Left renal cortex interstitium (tissue), 4 donors: ENCODE measurements at regions not wholly inside any gene's neighbourhood (a gene's known extent, or its start where the extent isn't known, plus 50 kb on each side); places are given as distances from the start of the nearest gene placed in this dataset.
"Not testable (repeated sequence)": the region's sequence is repeated elsewhere in the genome, so short reads cannot be mapped to it uniquely, and the experiment has no call there.

Experiments used
- DNase-seq, 4 donors: peaks; one replicate each; pipeline ENCODE4 v3.0.0-alpha.2; 2013; ENCODE audit warnings: low read depth in 4 of 4, low spot score in 2 of 4, missing footprints in 1 of 4

DNA sequence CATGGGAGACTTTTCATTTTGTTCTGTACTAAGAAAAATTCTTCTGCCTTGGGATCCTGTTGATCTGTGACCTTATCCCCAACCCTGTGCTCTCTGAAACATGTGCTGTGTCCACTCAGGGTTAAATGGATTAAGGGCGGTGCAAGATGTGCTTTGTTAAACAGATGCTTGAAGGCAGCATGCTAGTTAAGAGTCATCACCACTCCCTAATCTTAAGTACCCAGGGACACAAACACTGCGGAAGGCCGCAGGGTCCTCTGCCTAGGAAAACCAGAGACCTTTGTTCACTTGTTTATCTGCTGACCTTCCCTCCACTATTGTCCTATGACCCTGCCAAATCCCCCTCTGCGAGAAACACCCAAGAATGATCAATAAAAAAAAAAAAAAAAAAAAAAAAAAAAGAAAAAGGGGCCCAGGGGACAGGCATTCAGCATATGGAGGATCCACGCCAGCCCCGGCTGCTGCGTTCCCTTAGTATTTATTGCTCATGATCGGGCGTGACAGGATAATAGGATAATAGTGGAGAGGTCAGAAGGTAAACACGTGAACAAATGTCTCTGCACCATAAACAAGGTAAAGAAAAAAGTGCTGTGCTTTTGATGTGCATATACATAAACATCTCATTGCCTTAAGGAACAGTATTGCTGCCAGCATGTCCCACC is 113.7 kb upstream of the ZNF92 start:
- not testable (repeated sequence) for DNase-seq

GRCh38 chr7:65254061-65254460 is 119.6 kb upstream of the ZNF92 start:
- DNase-seq: no peak

DNA sequence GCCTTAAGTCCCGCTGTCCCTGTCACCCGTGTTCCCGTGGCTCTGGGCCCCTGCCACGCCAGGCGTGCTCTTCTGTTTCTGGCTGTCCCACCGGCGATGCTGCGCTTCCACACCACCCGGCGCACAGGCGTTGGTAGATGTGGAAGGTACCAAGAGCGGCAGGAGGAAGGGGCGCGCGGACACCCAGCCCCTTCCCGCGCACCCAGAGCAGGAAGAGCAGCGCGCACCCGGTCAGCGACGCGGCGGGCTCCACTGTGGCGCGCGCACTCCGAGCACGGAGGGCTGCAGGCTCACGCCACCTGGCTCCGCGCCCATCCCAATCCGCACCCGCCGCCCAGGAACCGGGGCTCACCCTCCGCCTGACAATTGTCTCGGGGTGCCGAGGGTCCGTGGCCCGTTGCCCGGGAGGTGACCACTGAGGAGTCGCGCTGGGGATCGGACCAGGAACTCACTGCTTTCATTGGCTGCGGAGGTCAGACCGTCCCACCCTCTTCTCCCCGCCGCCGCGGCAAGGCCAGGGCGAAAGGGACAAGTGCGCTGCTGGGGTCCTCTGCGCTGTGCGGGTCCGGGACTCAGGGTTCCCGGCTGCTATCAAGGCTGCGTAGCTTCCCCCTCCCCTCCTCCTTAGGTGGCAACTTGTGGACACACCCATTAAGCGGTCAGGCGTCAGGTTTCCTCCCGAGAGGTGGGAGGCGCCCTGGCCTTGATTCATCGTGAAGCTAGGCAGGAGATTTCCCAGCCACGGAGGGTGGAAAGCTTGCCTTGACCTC is 121.6 kb upstream of the ZNF92 start:
- peak in 3 of 4 donors; percentile 47 to 63 (median 54) for DNase-seq

GRCh38 chr7:65250697-65251395 is 122.8 kb upstream of the ZNF92 start:
- no peak for DNase-seq

DNA sequence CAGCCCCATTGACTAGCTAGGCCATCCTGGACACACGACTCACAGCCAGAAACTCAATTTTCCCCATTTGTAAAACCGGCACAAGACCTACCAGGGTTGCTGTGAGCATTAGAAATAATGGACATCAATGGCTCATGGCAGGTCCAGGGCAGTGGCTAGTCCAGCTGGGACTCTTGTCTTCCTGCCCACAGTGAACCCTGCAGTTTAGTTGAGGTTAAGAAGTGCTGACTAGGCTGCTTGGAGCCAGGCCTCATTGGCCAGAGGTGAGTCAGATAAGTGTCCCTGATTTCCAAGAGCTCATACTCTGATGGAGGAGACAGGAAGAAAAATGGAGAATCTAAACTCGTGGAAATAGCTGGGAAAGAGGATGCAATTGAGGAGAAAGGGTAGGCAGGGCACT is 123.4 kb upstream of the ZNF92 start:
- no peak for DNase-seq

DNA sequence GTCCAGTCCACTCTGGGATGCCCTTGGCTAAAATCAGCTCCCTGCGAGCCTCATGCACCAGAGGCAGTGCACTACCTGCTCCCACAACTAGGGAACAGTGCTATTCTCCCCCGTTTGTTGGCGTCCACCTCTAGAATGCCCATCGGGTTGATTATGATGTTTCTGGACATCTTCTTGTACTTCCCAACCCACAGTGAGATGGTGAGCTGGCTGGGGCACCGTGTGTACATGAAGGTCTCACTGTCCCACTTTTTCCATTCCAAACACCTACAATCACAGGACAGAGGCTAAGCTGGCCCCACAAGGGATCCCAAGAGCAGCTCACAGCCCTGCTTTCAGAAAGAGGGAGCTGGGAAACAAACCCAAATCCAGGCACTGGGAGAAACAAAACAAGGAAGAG is 126.2 kb upstream of the ZNF92 start:
- DNase-seq: no peak

GRCh38 chr7:65239707-65240352 is 133.8 kb upstream of the ZNF92 start:
- DNase-seq: peak in 2 of 4 donors; percentile 34

GRCh38 chr7:65239324-65239706 is 134.3 kb upstream of the ZNF92 start:
- no peak for DNase-seq

GRCh38 chr7:65238785-65239184 is 134.9 kb upstream of the ZNF92 start:
- no peak for DNase-seq

GRCh38 chr7:65235586-65235985 is 138.1 kb upstream of the ZNF92 start:
- DNase-seq: no peak

- no peak for DNase-seq
These were observed 140.1 kb upstream of the ZNF92 start for GRCh38 chr7:65233409-65234034.

DNA sequence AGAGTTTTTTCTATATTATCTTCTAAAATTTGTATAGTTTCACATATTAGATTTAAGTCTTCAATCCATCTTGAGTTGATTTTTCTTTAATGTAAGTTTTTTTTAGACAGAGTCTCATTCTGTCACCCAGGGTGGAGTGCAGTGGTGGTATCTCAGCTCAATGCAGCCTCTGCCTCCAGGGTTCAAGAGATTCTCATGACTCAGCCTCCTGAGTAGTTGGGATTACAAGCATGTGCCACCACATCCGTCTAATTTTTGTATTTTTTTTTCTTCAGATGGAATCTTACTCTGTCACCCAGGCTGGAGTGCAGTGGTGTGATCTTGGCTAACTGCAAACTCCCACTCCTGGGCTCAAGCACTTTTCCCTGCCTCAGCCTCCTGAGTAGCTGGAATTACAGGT is 143.4 kb upstream of the ZNF92 start:
- no peak for DNase-seq

DNA sequence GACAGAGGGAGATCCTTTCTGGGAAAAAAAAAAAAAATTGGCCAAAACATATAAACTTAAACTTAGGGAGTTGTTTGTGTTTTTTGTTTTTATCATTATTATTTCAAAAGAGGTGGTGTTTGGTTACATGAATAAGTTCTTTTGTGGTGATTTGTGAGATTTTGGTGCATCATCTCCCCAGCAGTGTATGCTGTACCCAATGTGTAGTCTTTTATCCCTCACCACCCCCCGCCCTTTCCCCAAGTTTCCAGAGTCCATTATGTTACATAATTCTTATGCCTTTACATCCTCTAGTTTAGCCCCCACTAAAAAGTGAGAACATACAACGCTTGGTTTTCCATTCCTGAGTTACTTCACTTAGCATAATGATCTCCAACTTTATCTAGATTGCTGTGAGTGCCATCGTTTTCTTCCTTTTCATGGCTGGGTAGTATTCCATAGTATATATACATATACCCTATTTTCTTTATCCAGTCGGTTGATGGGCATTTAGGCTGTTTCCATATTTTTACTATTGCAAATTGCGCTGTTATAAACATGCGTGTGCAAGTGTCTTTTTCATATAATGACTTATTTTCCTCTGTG is 148.1 kb upstream of the ZNF92 start:
- no peak for DNase-seq

- DNase-seq: no peak
These were observed 151.0 kb upstream of the ZNF92 start for GRCh38 chr7:65222655-65223054.

- no peak for DNase-seq
These were observed 152.0 kb upstream of the ZNF92 start for GRCh38 chr7:65221683-65222082.

- DNase-seq: no peak
These were observed 154.0 kb upstream of the ZNF92 start for GRCh38 chr7:65219623-65220022.

DNA sequence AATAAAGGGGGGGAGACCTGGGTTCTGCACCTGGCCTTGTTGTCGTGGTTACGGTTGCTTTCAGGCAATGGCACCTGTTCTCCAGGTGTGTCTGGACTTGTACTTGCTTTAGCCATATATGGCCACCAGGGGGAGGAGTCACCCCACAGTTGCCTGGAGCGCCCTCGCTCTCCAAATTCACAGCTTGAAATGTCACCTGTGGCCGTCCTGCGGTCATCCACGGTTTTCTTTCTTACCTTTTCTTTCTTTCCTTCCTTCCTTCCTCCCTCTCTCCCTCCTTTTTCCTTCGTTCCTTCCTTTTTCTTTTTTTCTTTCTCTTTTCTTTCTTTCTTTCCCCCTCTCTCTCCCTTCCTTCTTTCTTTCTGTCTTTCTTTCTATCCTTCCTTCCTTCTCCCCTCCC is 157.2 kb upstream of the ZNF92 start:
- DNase-seq: peak in 2 of 4 donors; percentile 28 to 43

GRCh38 chr7:65213260-65213659 is 160.4 kb upstream of the ZNF92 start:
- DNase-seq: not testable (repeated sequence)

DNA sequence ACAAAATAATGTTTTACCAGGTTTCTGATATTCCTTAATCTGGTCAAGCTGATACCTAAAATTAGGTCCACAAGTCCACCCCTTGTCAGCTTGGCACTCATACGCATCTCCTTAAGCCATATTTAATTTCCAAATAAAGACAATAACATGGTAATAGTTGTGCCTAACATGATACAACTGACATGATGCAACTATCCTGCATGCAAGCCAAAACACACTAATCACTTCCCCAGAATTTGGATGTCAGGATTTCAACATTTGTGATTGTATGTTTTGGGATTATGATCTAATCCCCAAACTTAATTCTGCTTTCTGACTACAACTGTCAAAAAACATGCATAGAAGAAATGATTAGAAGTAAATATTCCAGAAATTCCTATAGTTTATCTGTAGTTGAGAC is 174.4 kb upstream of the ZNF92 start:
- DNase-seq: not testable (repeated sequence)

- DNase-seq: not testable (repeated sequence)
These were observed 180.2 kb upstream of the ZNF92 start for GRCh38 chr7:65193334-65194058.
